ENCODE measurements at regions not wholly inside any gene's neighbourhood (a gene's known extent, or its start where the extent isn't known, plus 50 kb on each side); places are given as distances from the start of the nearest gene placed in this dataset.

GRCh38 chr1:83027511-83027910, 971.4 kb downstream of the TTLL7 start:
- WGBS = 81% methylated on average over 1 of the region's 1 CpG

DNA sequence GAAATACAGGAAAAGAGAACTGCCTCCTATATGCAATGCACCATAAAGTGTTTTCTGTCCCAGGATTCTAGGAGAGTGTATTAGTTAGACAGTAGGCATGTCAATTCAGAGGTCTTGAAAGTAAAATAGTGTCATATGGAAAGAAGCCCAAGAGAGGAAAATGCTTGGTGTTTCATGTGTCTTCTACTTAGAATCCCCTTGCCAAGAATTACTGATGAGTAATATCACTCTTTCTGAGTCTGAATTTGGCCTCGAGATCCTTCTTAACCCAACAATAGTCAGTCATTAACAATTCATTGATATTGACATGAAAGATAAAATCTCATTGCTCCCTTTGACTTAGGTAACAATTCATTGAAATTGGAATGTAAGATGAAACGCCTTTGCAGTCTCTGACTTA, 972.2 kb downstream of the TTLL7 start:
- H3K36me3 ChIP-seq = no peaks in the 10 kb centered on the region
- H3K4me3 ChIP-seq = no peak overlapping the region
- no peak for TF ChIP-seq POLR2A (IDR thresholded peaks at IDR 0.05)
- no peak for TF ChIP-seq POLR2AphosphoS5 (IDR thresholded peaks at IDR 0.05)
- no peak for TF ChIP-seq CTCF (IDR thresholded peaks at IDR 0.05)
- TF ChIP-seq EP300 (IDR thresholded peaks at IDR 0.05) = no peak
- H3K9me3 ChIP-seq = no peaks in the 10 kb centered on the region
- no peak for DNase-seq (ENCODE audit: low spot score in 2 of 2)
- no peaks in the 10 kb centered on the region for H3K27me3 ChIP-seq
- 48% methylated on average over 2 of the region's 2 CpGs for WGBS
- no peaks in the 10 kb centered on the region for H3K4me1 ChIP-seq
- H3K27ac ChIP-seq = no peak overlapping the region

More at GRCh38 chr1:83027511-83027910, 971.4 kb downstream of the TTLL7 start:
- no peaks in the 10 kb centered on the region for H3K27me3 ChIP-seq
- H3K36me3 ChIP-seq = no peaks in the 10 kb centered on the region
- no peaks in the 10 kb centered on the region for H3K4me1 ChIP-seq
- no peak for TF ChIP-seq POLR2AphosphoS5 (IDR thresholded peaks at IDR 0.05)
- TF ChIP-seq CTCF (IDR thresholded peaks at IDR 0.05) = no peak
- TF ChIP-seq EP300 (IDR thresholded peaks at IDR 0.05) = no peak
- no peak for TF ChIP-seq POLR2A (IDR thresholded peaks at IDR 0.05)
- no peak for DNase-seq (ENCODE audit: low spot score in 2 of 2)
- no peaks in the 10 kb centered on the region for H3K9me3 ChIP-seq
- no peak overlapping the region for H3K27ac ChIP-seq
- no peak overlapping the region for H3K4me3 ChIP-seq

- no peak overlapping the region for H3K4me3 ChIP-seq
- no peak overlapping the region for H3K27ac ChIP-seq
- no peaks in the 10 kb centered on the region for H3K27me3 ChIP-seq
- H3K4me1 ChIP-seq = no peaks in the 10 kb centered on the region
- 84% methylated on average over 2 of the region's 2 CpGs for WGBS
- no peaks in the 10 kb centered on the region for H3K9me3 ChIP-seq
- TF ChIP-seq POLR2AphosphoS5 (IDR thresholded peaks at IDR 0.05) (no peak), EP300 (IDR thresholded peaks at IDR 0.05) (no peak), CTCF (IDR thresholded peaks at IDR 0.05) (no peak)
- no peaks in the 10 kb centered on the region for H3K36me3 ChIP-seq
- no peak for DNase-seq (ENCODE audit: low spot score in 2 of 2)
Measured at GRCh38 chr1:83024251-83024767, 974.6 kb downstream of the TTLL7 start.

DNA sequence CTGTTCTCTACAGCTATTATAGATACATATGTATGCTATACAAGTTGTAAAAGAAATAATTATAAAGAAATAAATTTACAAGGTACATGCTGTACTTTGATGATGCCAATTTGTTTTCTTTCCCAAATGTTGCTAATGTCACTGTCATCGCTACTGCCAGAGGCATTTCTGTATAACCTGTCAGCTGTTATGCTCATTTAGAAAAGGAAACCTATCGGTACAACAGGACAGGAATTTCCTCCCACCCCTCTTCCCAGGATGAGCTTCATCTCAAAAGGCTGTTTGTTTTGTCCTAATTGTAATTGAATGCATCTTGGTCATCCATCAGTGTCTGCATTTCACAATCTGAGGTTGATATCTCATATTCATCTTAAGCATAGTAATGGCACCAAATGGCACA, 975.7 kb downstream of the TTLL7 start:
- no peak for DNase-seq (ENCODE audit: low spot score in 2 of 2)
- 74% methylated on average over 2 of the region's 2 CpGs for WGBS
- Histone ChIP-seq H3K4me3 (no peak overlapping the region), H3K9me3 (no peaks in the 10 kb centered on the region), H3K4me1 (no peaks in the 10 kb centered on the region), H3K27me3 (no peaks in the 10 kb centered on the region), H3K27ac (no peak overlapping the region), H3K36me3 (no peaks in the 10 kb centered on the region)
- TF ChIP-seq POLR2AphosphoS5 (IDR thresholded peaks at IDR 0.05) (no peak), EP300 (IDR thresholded peaks at IDR 0.05) (no peak), CTCF (IDR thresholded peaks at IDR 0.05) (no peak), POLR2A (IDR thresholded peaks at IDR 0.05) (no peak)

DNA sequence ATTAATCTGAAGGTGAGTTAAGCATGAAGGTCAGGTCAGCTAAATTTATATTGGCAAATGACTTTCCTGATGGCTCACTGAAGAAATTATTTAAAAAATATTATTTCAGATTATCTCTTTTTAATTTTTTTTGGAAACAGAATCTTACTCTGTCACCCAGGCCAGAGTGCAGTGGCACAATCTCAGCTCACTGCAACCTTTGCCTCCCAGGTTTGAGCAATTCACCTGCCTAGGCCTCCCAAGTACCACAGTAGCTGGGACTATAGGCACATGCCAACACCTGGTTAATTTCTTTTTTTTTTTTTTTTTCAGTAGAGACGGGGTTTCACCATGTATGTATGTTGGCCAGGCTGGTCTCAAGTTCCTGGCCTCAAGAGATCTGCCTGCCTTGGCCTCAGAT, 976.7 kb downstream of the TTLL7 start:
- Histone ChIP-seq H3K27ac (no peak overlapping the region), H3K27me3 (no peaks in the 10 kb centered on the region), H3K4me1 (no peaks in the 10 kb centered on the region), H3K36me3 (no peaks in the 10 kb centered on the region), H3K9me3 (no peaks in the 10 kb centered on the region), H3K4me3 (no peak overlapping the region)
- WGBS = 100% methylated on average over 1 of the region's 1 CpG
- DNase-seq (ENCODE audit: low spot score in 2 of 2) = no peak
- TF ChIP-seq EP300 (IDR thresholded peaks at IDR 0.05) (no peak), CTCF (IDR thresholded peaks at IDR 0.05) (no peak), POLR2A (IDR thresholded peaks at IDR 0.05) (no peak), POLR2AphosphoS5 (IDR thresholded peaks at IDR 0.05) (no peak)

Data from suprapubic skin (tissue), 4 donors.